Fibroblast of mammary gland (primary cell): ENCODE measurements at regions not wholly inside any gene's neighbourhood (a gene's known extent, or its start where the extent isn't known, plus 50 kb on each side); places are given as distances from the start of the nearest gene placed in this dataset.

Experiments
- DNase-seq: peaks from one replicate; pipeline ENCODE4 v3.0.0-alpha.2; 2010; ENCODE audit warnings: low read depth
- H3K4me3 ChIP-seq: 2 replicates; pipeline ENCODE4 v1.5.1; 2011; ENCODE audit warnings: low read depth, mild to moderate bottlenecking, low read length, moderate library complexity; ENCODE audit not compliant: control insufficient read depth
- TF ChIP-seq, protein P1 (sequence below): conservative IDR thresholded peaks from 2 replicates; pipeline ENCODE4 v1.5.1; 2011; ENCODE audit warnings: low read depth, low read length, inconsistent platforms; ENCODE audit not compliant: control insufficient read depth, insufficient read depth

GRCh38 chr20:48288930-48289507, 503.7 kb upstream of the SULF2 start:
- TF ChIP-seq, protein P1, sequence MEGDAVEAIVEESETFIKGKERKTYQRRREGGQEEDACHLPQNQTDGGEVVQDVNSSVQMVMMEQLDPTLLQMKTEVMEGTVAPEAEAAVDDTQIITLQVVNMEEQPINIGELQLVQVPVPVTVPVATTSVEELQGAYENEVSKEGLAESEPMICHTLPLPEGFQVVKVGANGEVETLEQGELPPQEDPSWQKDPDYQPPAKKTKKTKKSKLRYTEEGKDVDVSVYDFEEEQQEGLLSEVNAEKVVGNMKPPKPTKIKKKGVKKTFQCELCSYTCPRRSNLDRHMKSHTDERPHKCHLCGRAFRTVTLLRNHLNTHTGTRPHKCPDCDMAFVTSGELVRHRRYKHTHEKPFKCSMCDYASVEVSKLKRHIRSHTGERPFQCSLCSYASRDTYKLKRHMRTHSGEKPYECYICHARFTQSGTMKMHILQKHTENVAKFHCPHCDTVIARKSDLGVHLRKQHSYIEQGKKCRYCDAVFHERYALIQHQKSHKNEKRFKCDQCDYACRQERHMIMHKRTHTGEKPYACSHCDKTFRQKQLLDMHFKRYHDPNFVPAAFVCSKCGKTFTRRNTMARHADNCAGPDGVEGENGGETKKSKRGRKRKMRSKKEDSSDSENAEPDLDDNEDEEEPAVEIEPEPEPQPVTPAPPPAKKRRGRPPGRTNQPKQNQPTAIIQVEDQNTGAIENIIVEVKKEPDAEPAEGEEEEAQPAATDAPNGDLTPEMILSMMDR: no peak
- no peak for DNase-seq

GRCh38 chr20:48287552-48288170, 502.4 kb upstream of the SULF2 start:
- no peak for DNase-seq
- TF ChIP-seq, protein P1: no peak
- no peak overlapping the region for H3K4me3 ChIP-seq

More at GRCh38 chr20:48288930-48289507, 503.7 kb upstream of the SULF2 start:
- no peak overlapping the region for H3K4me3 ChIP-seq

- TF ChIP-seq, protein P1: no peak
- DNase-seq: no peak
- H3K4me3 ChIP-seq: no peak overlapping the region
These were observed 501.8 kb upstream of the SULF2 start for GRCh38 chr20:48287021-48287494.

GRCh38 chr20:48286601-48287000, 501.3 kb upstream of the SULF2 start:
- TF ChIP-seq, protein P1: no peak
- no peak overlapping the region for H3K4me3 ChIP-seq
- no peak for DNase-seq

DNA sequence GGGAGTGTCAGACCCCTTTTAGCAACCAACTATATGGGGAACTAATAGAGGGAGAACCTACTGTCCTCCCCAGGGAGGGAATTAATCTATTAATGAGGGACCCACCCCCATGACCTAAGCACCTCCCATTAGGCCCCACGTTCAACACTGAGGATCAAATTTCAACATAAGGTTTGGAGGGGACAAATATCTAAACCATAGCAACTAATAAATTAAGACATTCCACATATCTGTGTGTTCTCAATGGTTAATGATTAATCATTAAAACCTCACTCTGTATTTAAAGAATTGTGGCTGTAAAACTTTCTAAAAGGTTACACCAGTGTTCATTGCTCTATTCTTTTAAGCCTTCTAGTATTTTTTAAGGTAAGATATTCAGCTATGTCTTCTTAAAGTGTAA, 500.4 kb upstream of the SULF2 start:
- DNase-seq: no peak
- no peak overlapping the region for H3K4me3 ChIP-seq
- TF ChIP-seq, protein P1: no peak

- H3K4me3 ChIP-seq: no peak overlapping the region
- no peak for DNase-seq
- TF ChIP-seq, protein P1: no peak
These were observed 499.6 kb upstream of the SULF2 start for GRCh38 chr20:48284837-48285236.
